HG03558 (cell line): ENCODE measurements at regions not wholly inside any gene's neighbourhood (a gene's known extent, or its start where the extent isn't known, plus 50 kb on each side); places are given as distances from the start of the nearest gene placed in this dataset.

Source experiments
- ATAC-seq: cut with Tn5 transposase; IDR thresholded peaks from one replicate; pipeline ENCODE4 v1.9.1; 2021; ENCODE audit warnings: moderate number of reproducible peaks; ENCODE audit not compliant: unreplicated experiment; ENCODE audit errors: extremely low read depth

GRCh38 chr13:100822871-100823443 lies 148.4 kb upstream of the TMTC4 start:
- ATAC-seq = no peak

GRCh38 chr13:100818711-100819110 lies 144.1 kb upstream of the TMTC4 start:
- ATAC-seq = no peak

- ATAC-seq = no peak
Measured at GRCh38 chr13:100817928-100818327, 143.3 kb upstream of the TMTC4 start.

- no peak for ATAC-seq
Measured at GRCh38 chr13:100815476-100816046, 141.0 kb upstream of the TMTC4 start.

GRCh38 chr13:100812982-100813584 lies 138.5 kb upstream of the TMTC4 start:
- no peak for ATAC-seq

- ATAC-seq = no peak
Measured at GRCh38 chr13:100811928-100812327, 137.3 kb upstream of the TMTC4 start.

- ATAC-seq = no peak
Measured at GRCh38 chr13:100811024-100811865, 136.7 kb upstream of the TMTC4 start.

GRCh38 chr13:100810481-100810880 lies 135.9 kb upstream of the TMTC4 start:
- no peak for ATAC-seq

- ATAC-seq = no peak
Measured at GRCh38 chr13:100809856-100810255, 135.3 kb upstream of the TMTC4 start.

GRCh38 chr13:100809129-100809390 lies 134.5 kb upstream of the TMTC4 start:
- no peak for ATAC-seq

- no peak for ATAC-seq
Measured at GRCh38 chr13:100808330-100809128, 133.9 kb upstream of the TMTC4 start.

- ATAC-seq = no peak
Measured at GRCh38 chr13:100803091-100803490, 128.5 kb upstream of the TMTC4 start.

GRCh38 chr13:100800283-100800875 lies 125.8 kb upstream of the TMTC4 start:
- ATAC-seq = no peak

- no peak for ATAC-seq
Measured at GRCh38 chr13:100798739-100799361, 124.3 kb upstream of the TMTC4 start.

GRCh38 chr13:100797921-100798320 lies 123.3 kb upstream of the TMTC4 start:
- ATAC-seq = no peak

- no peak for ATAC-seq
Measured at GRCh38 chr13:100796463-100796862, 121.9 kb upstream of the TMTC4 start.

- no peak for ATAC-seq
Measured at GRCh38 chr13:100794575-100794974, 120.0 kb upstream of the TMTC4 start.

GRCh38 chr13:100790405-100790804 lies 115.8 kb upstream of the TMTC4 start:
- ATAC-seq = no peak

- peak; percentile 96 for ATAC-seq
Measured at GRCh38 chr13:100789968-100790367, 115.4 kb upstream of the TMTC4 start.

GRCh38 chr13:100789481-100789880 lies 114.9 kb upstream of the TMTC4 start:
- no peak for ATAC-seq
